ENCODE measurements at regions not wholly inside any gene's neighbourhood (a gene's known extent, or its start where the extent isn't known, plus 50 kb on each side); places are given as distances from the start of the nearest gene placed in this dataset.

DNA sequence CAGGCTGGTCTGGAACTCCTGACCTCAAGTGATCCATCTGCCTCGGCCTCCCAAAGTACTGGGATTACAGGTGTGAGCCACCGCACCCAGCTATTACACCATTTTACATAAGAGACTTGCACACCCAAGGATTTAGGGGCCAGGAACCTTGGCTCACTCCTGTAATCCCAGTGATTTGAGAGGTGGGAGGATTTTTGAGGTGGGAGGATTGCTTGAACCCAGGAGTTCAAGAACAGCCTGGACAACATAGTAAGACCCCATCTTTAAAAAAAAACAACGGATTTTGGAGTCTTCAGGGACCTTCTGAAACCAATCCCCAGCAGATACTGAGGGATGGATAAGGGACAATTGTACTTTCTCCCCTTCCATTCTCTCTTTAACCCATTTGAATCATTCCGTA is 55.3 kb upstream of the PIM1 start:
- Mint-ChIP-seq H3K36me3 (ENCODE audit: low read depth) (no peaks in the 10 kb centered on the region), H3K4me3 (no peak overlapping the region), H3K9me3 (no peaks in the 10 kb centered on the region), H3K27me3 (peaks cover 2% of the 10 kb centered on the region), H3K27ac (no peak overlapping the region), H3K4me1 (peaks cover 17% of the 10 kb centered on the region)
- DNase-seq (no peak), ATAC-seq (no peak)

DNA sequence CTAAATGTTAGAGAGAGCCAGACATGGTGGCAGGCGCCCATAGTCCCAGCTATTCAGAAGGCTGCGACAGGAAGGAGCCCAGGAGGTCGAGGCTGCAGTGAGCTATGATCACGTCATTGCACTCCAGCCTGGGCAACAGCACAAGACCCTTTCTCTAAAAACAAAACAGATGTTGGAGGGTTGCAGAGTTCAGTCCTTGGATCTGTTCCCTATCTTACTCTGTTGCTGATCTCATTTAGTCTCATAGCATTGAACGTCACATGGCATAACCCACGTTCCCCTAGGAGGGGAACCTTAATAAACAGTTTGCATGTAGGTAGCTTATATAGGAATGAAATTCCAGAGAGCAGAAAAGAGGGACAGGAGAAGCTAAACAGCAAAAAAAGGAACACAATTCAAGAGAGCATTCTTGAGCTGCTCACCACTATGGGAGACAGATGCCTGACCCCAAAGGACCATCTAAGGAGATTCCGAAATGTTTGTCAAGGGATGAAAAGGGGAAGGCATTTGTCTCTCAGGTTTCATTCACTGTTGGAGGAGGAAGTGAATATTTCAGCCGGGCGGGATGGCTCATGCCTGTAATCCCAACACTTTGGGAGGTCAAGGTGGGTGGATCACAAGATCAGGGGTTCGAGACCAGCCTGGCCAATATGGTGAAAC is 54.6 kb upstream of the PIM1 start:
- Mint-ChIP-seq H3K27me3 (peaks cover 2% of the 10 kb centered on the region), H3K4me3 (no peak overlapping the region), H3K4me1 (peaks cover 12% of the 10 kb centered on the region), H3K27ac (no peak overlapping the region), H3K9me3 (no peaks in the 10 kb centered on the region), H3K36me3 (ENCODE audit: low read depth) (no peaks in the 10 kb centered on the region)
- DNase-seq (no peak), ATAC-seq (no peak)

DNA sequence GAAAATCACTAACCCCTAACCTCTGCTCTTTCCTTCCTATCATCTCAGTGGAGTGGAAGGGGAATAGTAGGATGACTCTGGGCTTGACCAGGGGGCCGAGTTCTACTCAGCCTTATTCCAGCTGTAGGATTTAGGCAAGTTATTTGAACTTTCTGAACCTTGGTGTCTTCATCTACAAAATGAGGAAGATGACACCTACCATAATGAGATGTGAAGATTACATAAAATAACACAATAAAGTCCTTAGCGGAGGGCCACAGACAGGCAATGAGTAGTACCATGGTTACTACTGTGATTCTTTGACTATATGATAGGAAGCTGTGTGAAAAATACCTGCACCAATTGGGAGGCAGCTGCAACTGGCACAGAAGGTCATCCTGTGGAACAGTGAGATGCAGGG is 53.6 kb upstream of the PIM1 start:
- ATAC-seq: no peak
- H3K4me1 Mint-ChIP-seq: peaks cover 4% of the 10 kb centered on the region

DNA sequence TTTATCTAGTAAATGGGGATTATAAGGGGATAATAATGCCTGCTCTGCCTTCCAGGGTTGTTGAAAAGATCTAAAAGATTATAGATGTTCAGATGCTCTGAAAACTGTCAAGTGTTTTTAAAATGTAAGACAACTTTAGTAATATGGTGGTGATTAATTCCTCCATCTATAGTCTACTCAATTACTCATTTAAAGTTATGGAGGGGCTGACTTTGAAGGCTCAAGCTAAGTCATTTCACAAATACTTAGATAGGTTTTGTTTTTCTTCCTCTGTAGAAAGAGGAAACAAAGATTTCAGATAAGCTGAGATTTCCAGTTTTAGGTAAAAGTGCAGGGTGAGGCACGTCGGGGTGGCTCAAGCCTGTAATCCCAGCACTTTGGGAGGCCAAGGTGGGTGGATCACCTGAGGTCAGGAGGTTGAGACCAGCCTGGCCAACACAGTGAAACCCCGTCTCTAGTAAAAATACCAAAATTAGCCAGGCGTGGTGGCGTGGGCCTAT is 50.5 kb upstream of the PIM1 start:
- Mint-ChIP-seq H3K27me3 (peaks cover 3% of the 10 kb centered on the region), H3K4me1 (no peaks in the 10 kb centered on the region), H3K9me3 (no peaks in the 10 kb centered on the region), H3K36me3 (ENCODE audit: low read depth) (no peaks in the 10 kb centered on the region), H3K4me3 (no peak overlapping the region), H3K27ac (no peak overlapping the region)
- no peak for ATAC-seq
- DNase-seq: no peak

More for the DNA sequence above, 53.6 kb upstream of the PIM1 start:
- H3K27ac Mint-ChIP-seq: no peak overlapping the region
- H3K27me3 Mint-ChIP-seq: peaks cover 2% of the 10 kb centered on the region
- no peaks in the 10 kb centered on the region for H3K9me3 Mint-ChIP-seq
- no peak for DNase-seq
- H3K36me3 Mint-ChIP-seq (ENCODE audit: low read depth): no peaks in the 10 kb centered on the region
- no peak overlapping the region for H3K4me3 Mint-ChIP-seq

All from activated naive CD8-positive, alpha-beta T cell treated with anti-CD3 and anti-CD28 coated beads, Interleukin-2, amount 50 U/mL, for 24 hours (primary cell).